Prostate gland (tissue), 2 donors: ENCODE measurements at regions not wholly inside any gene's neighbourhood (a gene's known extent, or its start where the extent isn't known, plus 50 kb on each side); places are given as distances from the start of the nearest gene placed in this dataset.

Experiments used
- CTCF ChIP-seq, 4 experiments: fragments of 200-600 bp in 2 of 4; fragments of 450-650 bp in 2 of 4; sonication (generic) in 2 of 4; IDR thresholded peaks; 1 replicate in 3 of 4; 2 replicates in 1 of 4; pipeline ENCODE4 v1.5.1; 2016 to 2019; ENCODE audit warnings: antibody characterized with exemption in 4 of 4, mild to moderate bottlenecking in 2 of 4, moderate library complexity in 2 of 4
- POLR2A ChIP-seq: fragments of 450-650 bp; IDR thresholded peaks from one replicate; pipeline ENCODE4 v1.6.1; 2016; ENCODE audit warnings: antibody characterized with exemption, mild to moderate bottlenecking
- POLR2AphosphoS5 ChIP-seq: sonication (generic); formaldehyde crosslinking; IDR thresholded peaks from one replicate; pipeline ENCODE4 v1.6.1; 2017; ENCODE audit warnings: antibody characterized with exemption

GRCh38 chr17:31609331-31609730 lies 217.9 kb downstream of the RAB11FIP4 start:
- TF ChIP-seq CTCF (IDR thresholded peaks at IDR 0.05) (no peak), POLR2AphosphoS5 (no peak), POLR2A (no peak)
